H1 (cell line): ENCODE measurements at regions not wholly inside any gene's neighbourhood (a gene's known extent, or its start where the extent isn't known, plus 50 kb on each side); places are given as distances from the start of the nearest gene placed in this dataset.
A peak's percentile ranks its signal among the peaks of the same experiment; 100 is the strongest.

Source experiments
- CTCF ChIA-PET: fragments of 300-600 bp; sonication (Branson Sonifier 250); formaldehyde crosslinking; loops from one replicate; lab custom pipeline; 2021; ENCODE audit not compliant: partially characterized antibody; lab: Charles Lee
- POLR2A ChIA-PET: fragments of 300-600 bp; sonication (Branson Sonifier 250); formaldehyde crosslinking; loops from one replicate; lab custom pipeline; 2021; ENCODE audit warnings: inconsistent platforms; ENCODE audit not compliant: partially characterized antibody; lab: Charles Lee
- DNase-seq, 2 experiments: peaks; one replicate each; pipeline versions ENCODE4 v3.0.0 to v3.0.0-alpha.2; 2010 to 2022; ENCODE audit warnings: low spot score in 2 of 2, low read depth in 1 of 2, mixed read lengths in 1 of 2
- FAIRE-seq: peaks from 2 replicates; lab custom pipeline; 2011; peaks lifted over from hg19 to GRCh38; lab: Jason Lieb, UNC
- H2AFZ ChIP-seq: 2 replicates; pipeline ENCODE4 v1.8.1; 2012; ENCODE audit warnings: low read length, inconsistent platforms
- H2AK5ac ChIP-seq: 2 replicates; pipeline ENCODE4 v1.6.1; 2013; ENCODE audit warnings: low read depth, low read length
- H2BK120ac ChIP-seq: replicated peaks from 2 replicates; pipeline ENCODE3; 2013; ENCODE audit warnings: low read depth, low read length, inconsistent platforms
- H2BK12ac ChIP-seq: 2 replicates; pipeline ENCODE4 v1.6.1; 2013; ENCODE audit warnings: low read depth, low read length
- H2BK15ac ChIP-seq: 2 replicates; pipeline ENCODE4 v1.6.1; 2013; ENCODE audit warnings: low read length
- H2BK20ac ChIP-seq: 2 replicates; pipeline ENCODE4 v1.6.1; 2013; ENCODE audit warnings: low read length
- H2BK5ac ChIP-seq: 2 replicates; pipeline ENCODE4 v1.6.1; 2013; ENCODE audit warnings: low read depth, low read length
- H3K14ac ChIP-seq: 2 replicates; pipeline ENCODE4 v1.6.1; 2013; ENCODE audit warnings: inconsistent platforms; ENCODE audit not compliant: insufficient read length
- H3K18ac ChIP-seq: 2 replicates; pipeline ENCODE4 v1.6.1; 2013; ENCODE audit warnings: low read length; ENCODE audit errors: extremely low read depth
- H3K23ac ChIP-seq: 2 replicates; pipeline ENCODE4 v1.6.1; 2013; ENCODE audit warnings: inconsistent platforms; ENCODE audit not compliant: insufficient read length
- H3K23me2 ChIP-seq: 2 replicates; pipeline ENCODE4 v1.6.1; 2013; ENCODE audit warnings: low read depth, low read length
- H3K27ac ChIP-seq: 2 replicates; pipeline ENCODE4 v1.6.1; 2011; ENCODE audit warnings: low read depth, low read length, inconsistent platforms
- H3K27me3 ChIP-seq, 4 experiments: replicated peaks in 1 of 4; 1 replicate in 1 of 4; 2 replicates in 3 of 4; pipeline versions ENCODE4 v1.6.1 to v1.8.1; 2011 to 2013; ENCODE audit warnings: low read length in 3 of 4, mild to moderate bottlenecking in 3 of 4, inconsistent platforms in 2 of 4, mixed read lengths in 2 of 4, moderate library complexity in 1 of 4; ENCODE audit not compliant: control insufficient read depth in 3 of 4, insufficient read depth in 3 of 4; ENCODE audit errors: extremely low read depth in 1 of 4
- H3K36me3 ChIP-seq, 4 experiments: 2 replicates each; pipeline versions ENCODE4 v1.6.1 to v1.8.1; 2011 to 2013; ENCODE audit warnings: mild to moderate bottlenecking in 4 of 4, low read length in 3 of 4, moderate library complexity in 2 of 4, control low read depth in 1 of 4, inconsistent platforms in 1 of 4; ENCODE audit not compliant: insufficient read depth in 4 of 4, control insufficient read depth in 2 of 4
- H3K4ac ChIP-seq: replicated peaks from 2 replicates; pipeline ENCODE3; 2013; ENCODE audit warnings: low read length, low read depth, mixed read lengths, inconsistent platforms; ENCODE audit not compliant: insufficient read length
- H3K4me1 ChIP-seq, 4 experiments: replicated peaks in 1 of 4; 1 replicate in 1 of 4; 2 replicates in 3 of 4; pipeline versions ENCODE4 v1.6.1 to v1.8.1; 2011 to 2013; ENCODE audit warnings: low read length in 3 of 4, inconsistent platforms in 2 of 4, mixed read lengths in 1 of 4; ENCODE audit not compliant: insufficient read depth in 4 of 4, control insufficient read depth in 3 of 4
- H3K4me2 ChIP-seq, 2 experiments: 2 replicates each; pipeline versions ENCODE4 v1.6.1 to v1.8.1; 2011 to 2013; ENCODE audit warnings: low read depth in 2 of 2, low read length in 2 of 2, control low read depth in 1 of 2, inconsistent platforms in 1 of 2, mild to moderate bottlenecking in 1 of 2; ENCODE audit not compliant: insufficient read depth in 1 of 2
- H3K4me3 ChIP-seq, 4 experiments: fragments of 200-600, 300-600 bp in 1 of 4; sonication (generic), shearing (Covaris generic), sonication (Bioruptor Twin) in 1 of 4; 2 replicates each; pipeline versions ENCODE4 v1.5.1 to v1.8.1; 2011 to 2016; ENCODE audit warnings: low read length in 4 of 4, low read depth in 3 of 4, control low read depth in 2 of 4, inconsistent platforms in 2 of 4, mild to moderate bottlenecking in 2 of 4, mixed read lengths in 1 of 4, moderate library complexity in 1 of 4; ENCODE audit not compliant: insufficient read depth in 2 of 4; ENCODE audit errors: extremely low read depth in 1 of 4
- H3K56ac ChIP-seq: replicated peaks from 2 replicates; pipeline ENCODE3; 2013; ENCODE audit warnings: low read depth, mild to moderate bottlenecking, mixed read lengths, low read length, inconsistent platforms; ENCODE audit not compliant: insufficient read length
- H3K79me1 ChIP-seq: 2 replicates; pipeline ENCODE4 v1.6.1; 2013; ENCODE audit warnings: low read depth, low read length, control low read depth
- H3K79me2 ChIP-seq, 2 experiments: 2 replicates each; pipeline versions ENCODE4 v1.6.1 to v1.8.1; 2012 to 2013; ENCODE audit warnings: low read length in 2 of 2, mild to moderate bottlenecking in 2 of 2, inconsistent platforms in 1 of 2; ENCODE audit not compliant: insufficient read depth in 2 of 2, control insufficient read depth in 1 of 2
- H3K9ac ChIP-seq, 4 experiments: replicated peaks in 1 of 4; 1 replicate in 1 of 4; 2 replicates in 3 of 4; pipeline versions ENCODE4 v1.6.1 to v1.8.1; 2011 to 2013; ENCODE audit warnings: low read depth in 3 of 4, low read length in 3 of 4, control low read depth in 2 of 4, mild to moderate bottlenecking in 2 of 4, moderate library complexity in 2 of 4, inconsistent platforms in 1 of 4; ENCODE audit errors: extremely low read depth in 1 of 4
- H3K9me3 ChIP-seq, 2 experiments: 2 replicates each; pipeline versions ENCODE4 v1.6.1 to v1.8.1; 2012 to 2013; ENCODE audit warnings: mild to moderate bottlenecking in 2 of 2, moderate library complexity in 2 of 2, control low read depth in 1 of 2, inconsistent platforms in 1 of 2, low read depth in 1 of 2, low read length in 1 of 2, mixed read lengths in 1 of 2; ENCODE audit not compliant: insufficient read depth in 2 of 2
- H4K20me1 ChIP-seq, 2 experiments: replicated peaks in 1 of 2; 2 replicates each; pipeline versions ENCODE3 to v1.8.1; 2011 to 2013; ENCODE audit warnings: inconsistent platforms in 2 of 2, low read length in 2 of 2, mild to moderate bottlenecking in 1 of 2; ENCODE audit not compliant: insufficient read depth in 2 of 2, control insufficient read depth in 1 of 2
- H4K5ac ChIP-seq: 2 replicates; pipeline ENCODE4 v1.6.1; 2013; ENCODE audit warnings: low read length, low read depth, mixed read lengths, inconsistent platforms; ENCODE audit not compliant: insufficient read length
- H4K8ac ChIP-seq: 2 replicates; pipeline ENCODE4 v1.8.0; 2013; ENCODE audit warnings: mild to moderate bottlenecking, moderate library complexity, low read length, inconsistent platforms; ENCODE audit not compliant: insufficient read depth; ENCODE audit errors: extremely low read depth
- H4K91ac ChIP-seq: replicated peaks from 2 replicates; pipeline ENCODE3; 2013; ENCODE audit warnings: low read length, mixed read lengths, inconsistent platforms; ENCODE audit not compliant: insufficient read length
- CHD1 ChIP-seq: IDR thresholded peaks from 2 replicates; pipeline ENCODE4 v1.6.1; 2012; ENCODE audit warnings: low read depth, low read length, improper control_type of control experiment
- CHD2 ChIP-seq: IDR thresholded peaks from 2 replicates; pipeline ENCODE4 v1.6.1; 2012; ENCODE audit warnings: low read length, improper control_type of control experiment
- KDM1A ChIP-seq: fragments of 200-600, 300-600 bp; sonication (generic); IDR thresholded peaks from 2 replicates; pipeline ENCODE4 v1.7.1; 2016; ENCODE audit warnings: mild to moderate bottlenecking, low read length, borderline replicate concordance
- KDM5A ChIP-seq: fragments of 200-600 bp; IDR thresholded peaks from 2 replicates; pipeline ENCODE4 v1.7.1; 2012; ENCODE audit warnings: mild to moderate bottlenecking, low read length, inconsistent platforms, mixed read lengths
- NRF1 ChIP-seq: IDR thresholded peaks from 2 replicates; pipeline ENCODE4 v1.6.1; 2011; ENCODE audit warnings: mild to moderate bottlenecking, low read depth, low read length, improper control_type of control experiment
- PHF8 ChIP-seq: fragments of 200-600 bp; sonication (generic); conservative IDR thresholded peaks from 2 replicates; pipeline ENCODE4 v1.7.1; 2012; ENCODE audit warnings: low read depth, mild to moderate bottlenecking, inconsistent platforms, low read length, moderate library complexity
- SIRT6 ChIP-seq: IDR thresholded peaks from one replicate; pipeline ENCODE4 v1.7.1; 2012; ENCODE audit warnings: low read length, inconsistent platforms
- SP2 ChIP-seq: IDR thresholded peaks from 2 replicates; pipeline ENCODE4 v1.6.1; 2012; ENCODE audit warnings: mild to moderate bottlenecking, low read length, inconsistent platforms
- WGBS, 2 experiments: shearing (Covaris generic) in 1 of 2; methylation state at CpG; one replicate each; pipeline versions ENCODE4 v1.1.6 to v1.1.7; 2013 to 2015; ENCODE audit warnings: low lambda C conversion rate in 2 of 2, mixed read lengths in 2 of 2, inconsistent platforms in 1 of 2, low coverage in 1 of 2, missing lambda C conversion rate in 1 of 2; ENCODE audit not compliant: insufficient replicate concordance in 2 of 2, insufficient coverage in 1 of 2, insufficient read length in 1 of 2; ENCODE audit errors: extremely low coverage in 1 of 2, missing lambda C conversion rate in 1 of 2; 5-methylcytosine and 5-hydroxymethylcytosine counted together

DNA sequence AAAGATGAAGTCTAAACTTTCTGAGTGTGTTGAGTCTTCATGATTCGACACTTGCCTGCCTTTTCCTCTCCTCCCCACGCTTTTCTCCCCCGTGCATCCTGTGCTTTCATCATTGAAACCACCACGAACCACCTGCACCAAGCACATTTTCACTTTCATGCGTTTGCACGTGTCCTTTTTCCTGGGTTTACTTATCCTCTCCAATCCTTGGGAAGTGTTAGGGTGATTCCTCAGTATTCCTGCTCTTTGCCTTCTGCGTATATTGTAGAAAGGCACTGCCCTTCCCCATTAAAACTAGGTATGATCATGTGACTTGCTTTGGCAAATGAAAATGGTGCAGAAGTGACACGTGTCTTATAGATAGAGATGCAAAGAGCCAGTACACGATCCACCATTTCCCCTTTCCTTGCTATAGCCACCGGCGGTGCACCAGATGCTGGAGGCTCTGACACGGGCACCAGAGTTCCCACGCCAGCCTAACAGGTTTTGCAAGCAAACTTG is 106.6 kb downstream of the BRMS1L start:
- H3K79me1 ChIP-seq: no peaks in the 10 kb centered on the region
- H3K56ac ChIP-seq: no peak overlapping the region
- H2BK120ac ChIP-seq: no peak overlapping the region
- TF ChIP-seq PHF8: no peak
- no peak for TF ChIP-seq CHD2
- TF ChIP-seq SP2: no peak
- no peak for TF ChIP-seq SIRT6
- no peak for TF ChIP-seq KDM5A
- TF ChIP-seq KDM1A: no peak
- TF ChIP-seq CHD1: no peak
- TF ChIP-seq NRF1: no peak
- 86% methylated on average over 13 of the region's 13 CpGs; no CpG with 5 or more reads in 1 of the 2 experiments for WGBS, 2 experiments
- no peak overlapping the region for H3K9ac ChIP-seq
- no peaks in the 10 kb centered on the region for H4K20me1 ChIP-seq
- peak overlapping the region; percentile 63; the same call in 1 of the 2 replicates for H2AFZ ChIP-seq
- no peak overlapping the region for H4K5ac ChIP-seq
- no peaks in the 10 kb centered on the region for H3K9me3 ChIP-seq
- no peak overlapping the region for H2BK5ac ChIP-seq
- DNase-seq (no peak), FAIRE-seq (no peak)
- H2BK12ac ChIP-seq: no peak overlapping the region
- H3K4me2 ChIP-seq: no peak overlapping the region
- no peaks in the 10 kb centered on the region for H3K79me2 ChIP-seq
- no peak overlapping the region for H2AK5ac ChIP-seq
- H3K23ac ChIP-seq: no peak overlapping the region
- no peak overlapping the region for H2BK15ac ChIP-seq
- H3K27me3 ChIP-seq: no peaks in the 10 kb centered on the region; a peak in 2 of 7 replicates
- no peak overlapping the region for H2BK20ac ChIP-seq
- no peak overlapping the region for H3K4ac ChIP-seq
- no peak overlapping the region for H3K27ac ChIP-seq
- no peak overlapping the region for H3K14ac ChIP-seq
- no peaks in the 10 kb centered on the region for H3K36me3 ChIP-seq
- no peaks in the 10 kb centered on the region for H3K4me1 ChIP-seq
- H3K18ac ChIP-seq: no peak overlapping the region
- no peak overlapping the region for H4K8ac ChIP-seq
- POLR2A ChIA-PET: no interaction called here
- no peak overlapping the region for H4K91ac ChIP-seq
- CTCF ChIA-PET: interaction anchor here (1.3 to 2.1 kb wide), 2 partner anchors 11 to 12 kb away, joined by 6 read pairs; no protein-coding TSS in a partner anchor
- no peak overlapping the region for H3K4me3 ChIP-seq
- H3K23me2 ChIP-seq: no peaks in the 10 kb centered on the region
